Right kidney (tissue), 1 donor: ENCODE measurements at regions not wholly inside any gene's neighbourhood (a gene's known extent, or its start where the extent isn't known, plus 50 kb on each side); places are given as distances from the start of the nearest gene placed in this dataset.

Experiments
- DNase-seq: peaks from one replicate; pipeline ENCODE4 v3.0.0-alpha.2; 2016

DNA sequence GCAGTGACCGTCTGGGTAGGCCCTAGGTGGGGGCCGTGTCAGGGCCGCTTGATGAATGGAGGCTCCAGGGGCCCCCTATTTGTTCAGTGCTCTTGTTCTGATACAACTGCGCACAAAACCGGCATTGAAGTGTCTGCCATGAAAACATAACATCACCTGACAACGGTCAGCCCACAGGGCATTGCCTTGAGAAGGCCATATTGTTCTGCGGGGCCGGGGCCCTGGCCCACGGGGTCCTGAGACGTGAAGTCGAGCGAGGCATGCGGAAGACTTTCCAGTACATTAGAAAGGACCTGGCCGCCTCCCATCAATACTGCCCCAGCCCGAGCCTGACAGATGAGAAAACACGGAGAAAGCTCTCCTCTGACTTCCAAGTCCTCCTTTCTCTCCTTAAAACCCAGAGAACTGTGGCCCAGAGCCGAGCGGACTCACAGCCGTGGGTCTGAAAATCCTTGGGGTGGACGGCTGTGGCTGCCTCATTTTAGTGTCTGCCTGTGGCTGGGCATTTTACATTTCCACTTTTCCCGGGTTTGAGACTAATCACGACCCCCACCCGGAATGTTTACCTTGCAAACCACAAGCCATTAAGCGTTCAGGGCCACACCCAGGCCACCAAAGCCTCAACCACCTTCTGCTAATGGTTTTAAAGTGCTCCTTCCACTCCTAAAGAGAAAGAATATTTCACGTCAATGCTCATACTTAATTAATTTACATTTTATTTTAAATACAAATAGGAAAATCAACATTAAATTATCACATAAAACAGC lies 391.0 kb upstream of the IRX2 start:
- DNase-seq = no peak

DNA sequence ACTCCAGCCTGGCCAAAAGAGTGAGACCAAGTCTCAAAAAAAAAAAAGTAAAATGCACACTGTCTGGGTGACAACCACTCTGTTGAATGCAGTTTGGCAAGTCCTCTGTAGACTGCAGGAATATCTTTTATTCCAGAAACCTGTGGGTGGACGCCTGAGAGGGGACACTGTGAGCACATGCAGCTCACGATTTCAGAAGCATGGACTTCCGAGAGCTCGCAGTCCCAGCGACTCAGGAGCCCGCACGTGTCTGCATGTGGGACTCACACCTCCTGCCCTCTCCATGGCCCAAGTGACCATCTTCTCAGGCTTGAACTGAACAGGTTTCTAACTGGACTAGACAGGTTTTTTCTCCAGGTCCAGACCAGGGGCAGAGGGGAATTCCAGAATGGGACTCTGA lies 388.6 kb upstream of the IRX2 start:
- DNase-seq = no peak

DNA sequence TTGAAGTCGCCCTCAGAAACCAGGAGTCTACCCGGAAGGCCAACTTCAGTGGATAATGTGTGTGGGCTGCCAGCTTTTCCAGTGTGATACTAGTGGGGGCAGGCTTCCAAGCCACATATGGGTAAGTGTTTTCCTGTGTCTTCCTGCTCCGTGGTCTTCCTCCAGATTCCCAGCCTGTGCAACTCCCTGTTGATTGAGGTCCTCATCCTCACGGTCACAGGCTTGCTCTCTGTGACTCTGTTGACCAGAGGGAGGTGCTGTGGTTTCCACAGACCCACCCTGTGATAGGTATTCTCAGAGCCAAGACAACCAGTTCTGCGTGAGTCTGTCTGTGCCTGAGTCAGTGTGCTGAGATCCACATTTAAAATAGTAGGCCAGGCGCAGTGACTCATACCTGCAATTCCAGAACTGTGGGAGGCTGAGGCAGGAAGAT lies 388.0 kb upstream of the IRX2 start:
- DNase-seq = no peak

DNA sequence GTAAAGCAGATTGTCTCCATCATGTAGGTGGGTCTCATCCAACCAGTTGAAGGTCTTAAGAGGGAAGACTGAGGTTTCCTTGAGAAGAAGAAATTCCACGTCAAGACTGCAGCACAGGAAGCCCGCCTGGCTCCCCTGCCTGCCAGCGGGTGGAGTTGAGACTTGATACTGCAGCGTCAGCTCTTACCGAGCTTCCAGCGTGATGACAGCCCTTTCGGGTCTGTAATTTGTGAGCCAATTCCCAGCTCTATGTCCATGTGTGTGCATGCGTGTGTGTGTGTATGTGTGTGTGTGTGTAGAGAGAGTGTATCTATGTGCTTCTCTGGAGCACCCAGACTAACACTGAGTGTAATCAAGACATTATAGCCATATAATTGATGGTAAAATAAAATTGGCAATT lies 379.7 kb upstream of the IRX2 start:
- no peak for DNase-seq

DNA sequence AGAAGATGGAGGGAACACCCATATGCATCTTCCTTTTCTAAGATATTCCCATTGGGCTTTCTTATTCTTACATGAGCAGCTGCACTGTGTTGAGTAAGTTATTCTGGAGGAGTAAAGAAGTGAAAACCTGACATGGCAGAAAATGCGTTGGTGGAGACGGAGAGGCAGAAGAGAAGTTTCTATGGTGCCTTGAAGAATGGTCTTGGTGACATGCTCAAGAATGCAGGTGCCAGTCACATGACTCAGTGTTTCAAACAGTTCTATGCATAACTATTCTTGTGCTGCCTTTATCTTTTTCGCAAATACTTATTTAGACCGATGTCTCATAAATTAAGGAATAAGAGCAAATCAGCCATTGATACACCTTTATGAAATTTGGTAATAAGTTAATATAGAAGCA lies 377.8 kb upstream of the IRX2 start:
- no peak for DNase-seq

DNA sequence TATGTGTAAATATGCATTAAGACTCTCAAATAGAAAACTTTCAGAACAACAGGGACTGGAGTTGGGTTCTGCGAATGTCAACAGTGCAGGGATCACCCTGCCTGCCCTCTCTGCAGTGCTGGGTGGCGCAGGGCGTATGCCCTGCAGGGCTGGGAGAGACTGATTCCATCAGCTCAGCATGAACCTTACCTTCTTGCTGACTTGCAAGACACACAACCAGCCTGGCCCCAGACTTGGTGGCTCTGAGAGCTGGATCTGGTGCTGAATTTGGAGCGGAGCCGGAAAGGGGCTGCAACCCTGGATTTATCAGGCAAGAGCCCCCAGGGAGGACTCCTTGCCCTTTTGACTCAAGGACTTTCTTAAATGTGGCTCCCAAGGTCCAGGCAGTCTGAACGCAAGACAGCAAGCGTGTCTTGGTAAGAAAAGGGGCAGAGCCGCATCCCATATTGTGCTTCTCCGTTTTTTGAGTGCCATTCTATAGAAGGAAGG lies 376.0 kb upstream of the IRX2 start:
- DNase-seq = no peak

DNA sequence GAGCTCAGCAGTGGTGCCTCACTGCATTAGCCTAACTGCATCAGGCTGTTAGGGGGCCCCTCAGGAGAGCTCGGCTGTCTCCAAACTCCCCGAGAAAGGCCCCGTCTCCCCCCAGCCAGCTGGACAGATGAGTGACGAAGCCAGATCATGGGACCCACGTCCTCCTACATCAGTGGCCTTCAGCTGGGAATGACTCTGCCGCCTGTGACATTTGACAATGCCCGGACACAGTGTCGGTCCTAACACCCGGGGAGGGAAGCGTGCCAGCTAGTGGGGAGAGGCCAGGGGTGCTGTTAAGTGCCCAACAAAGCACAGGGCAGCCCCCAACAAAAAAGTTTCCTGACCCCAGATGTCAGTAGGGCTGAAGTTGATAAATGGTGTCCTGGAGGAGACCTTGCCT lies 375.2 kb upstream of the IRX2 start:
- no peak for DNase-seq

DNA sequence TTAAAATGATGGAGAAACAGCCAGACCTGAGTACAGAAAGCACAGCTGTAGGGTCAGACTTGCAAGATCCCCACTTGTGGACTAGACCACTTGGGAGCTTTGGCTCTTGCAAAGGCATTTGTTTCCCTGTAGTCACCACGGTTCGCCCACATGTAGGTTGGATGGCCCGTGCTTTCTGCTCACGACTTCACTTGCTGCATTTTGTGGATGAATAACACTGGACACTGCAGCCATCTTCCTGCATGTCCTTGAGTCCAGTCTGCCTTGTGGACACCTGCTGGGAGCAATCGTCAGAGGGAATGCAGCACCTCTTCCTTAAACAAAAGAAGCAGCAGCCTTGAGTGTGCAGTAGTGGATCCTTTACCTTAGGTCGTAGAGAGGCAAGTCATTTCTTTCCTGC lies 372.9 kb upstream of the IRX2 start:
- DNase-seq = no peak

DNA sequence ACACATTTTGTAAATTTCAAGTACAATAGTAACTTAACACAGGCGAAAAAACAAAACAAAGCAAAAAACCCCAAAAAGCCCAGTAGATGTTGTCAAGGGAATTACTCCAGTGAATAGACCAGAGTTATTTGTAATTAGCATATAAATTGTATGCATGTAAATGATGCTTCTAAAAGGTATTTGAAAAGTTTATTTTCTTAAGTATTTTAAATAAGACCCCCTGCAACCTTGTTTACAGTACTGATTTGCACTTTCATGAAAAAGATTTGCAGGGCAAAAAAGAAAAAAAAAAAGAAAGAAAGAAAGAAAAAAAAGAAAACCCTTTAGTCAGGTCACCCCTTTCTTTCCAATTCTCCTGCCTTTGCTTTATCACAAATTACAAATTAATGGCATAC lies 372.3 kb upstream of the IRX2 start:
- DNase-seq = no peak

DNA sequence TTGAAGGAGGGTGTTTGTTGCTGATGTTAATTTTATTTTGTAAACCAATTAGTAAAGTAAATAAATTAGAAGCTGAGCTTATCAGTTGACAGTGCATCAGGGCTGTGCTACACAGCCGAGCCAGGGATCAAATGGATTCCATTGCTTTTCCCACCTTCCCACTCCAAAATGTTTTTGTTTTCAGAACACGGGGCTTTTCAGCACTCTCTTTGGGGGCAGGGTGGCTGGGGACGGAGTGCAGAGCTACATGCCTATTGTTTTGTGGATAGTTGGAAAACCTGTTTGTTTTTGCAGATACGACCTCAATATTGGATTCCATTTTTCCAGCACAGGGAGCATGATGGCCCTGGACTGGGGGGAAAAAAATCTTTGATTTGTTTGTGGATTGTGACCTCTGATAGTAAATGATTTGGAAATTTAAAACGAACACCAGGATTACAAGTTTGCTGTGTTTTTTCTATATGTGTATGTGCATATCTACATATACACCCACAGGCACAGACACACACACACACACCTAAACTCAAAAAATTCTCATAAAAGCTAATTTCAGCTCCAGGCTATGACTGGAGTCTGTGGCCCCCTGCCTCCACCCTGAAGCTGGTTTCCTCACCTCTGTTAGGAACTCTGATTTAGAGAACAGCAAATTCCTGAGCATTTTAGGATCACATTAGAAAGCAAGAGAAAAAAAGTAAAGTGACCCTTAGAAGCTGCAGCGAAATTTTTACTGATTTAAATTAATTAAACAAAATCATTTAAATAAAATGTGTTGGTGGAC lies 371.7 kb upstream of the IRX2 start:
- DNase-seq = no peak

DNA sequence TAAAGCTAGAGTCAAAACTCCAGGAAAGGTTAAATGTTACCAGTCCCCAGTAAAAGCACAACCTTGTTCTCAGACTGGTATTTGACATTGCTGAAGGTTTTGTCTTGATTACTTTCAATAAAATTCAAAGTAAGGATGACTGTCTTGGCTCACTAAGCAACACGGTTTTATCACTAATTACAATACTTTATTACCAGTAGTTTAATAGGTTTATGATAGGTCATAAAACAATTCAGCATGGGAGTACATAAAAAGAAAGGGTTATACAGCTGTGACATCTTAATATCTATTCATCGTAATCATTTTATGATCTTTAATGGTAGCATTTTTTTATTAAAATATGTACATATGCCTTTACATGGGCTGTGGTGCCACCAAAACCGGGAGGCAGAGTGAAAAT lies 370.7 kb upstream of the IRX2 start:
- DNase-seq = no peak

DNA sequence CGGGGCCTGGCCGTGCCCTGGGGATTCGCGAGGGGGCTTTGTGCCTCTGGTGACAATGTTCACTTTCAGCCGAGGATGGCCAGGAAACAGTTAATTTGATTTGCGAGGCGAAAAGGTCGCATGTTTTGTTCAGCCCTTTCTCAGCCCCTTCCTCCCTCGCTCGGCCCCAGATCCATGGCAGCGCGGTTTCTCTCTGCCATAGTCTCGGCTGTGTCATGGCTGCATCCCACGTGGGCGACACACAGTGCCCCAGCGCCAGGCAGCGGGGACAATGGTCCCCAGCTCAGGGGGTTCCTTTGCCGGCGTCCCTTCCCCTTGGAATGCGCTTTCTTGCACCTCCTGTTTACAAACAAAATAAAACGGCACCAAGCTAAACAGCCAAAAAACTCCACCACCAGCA lies 370.3 kb upstream of the IRX2 start:
- no peak for DNase-seq

DNA sequence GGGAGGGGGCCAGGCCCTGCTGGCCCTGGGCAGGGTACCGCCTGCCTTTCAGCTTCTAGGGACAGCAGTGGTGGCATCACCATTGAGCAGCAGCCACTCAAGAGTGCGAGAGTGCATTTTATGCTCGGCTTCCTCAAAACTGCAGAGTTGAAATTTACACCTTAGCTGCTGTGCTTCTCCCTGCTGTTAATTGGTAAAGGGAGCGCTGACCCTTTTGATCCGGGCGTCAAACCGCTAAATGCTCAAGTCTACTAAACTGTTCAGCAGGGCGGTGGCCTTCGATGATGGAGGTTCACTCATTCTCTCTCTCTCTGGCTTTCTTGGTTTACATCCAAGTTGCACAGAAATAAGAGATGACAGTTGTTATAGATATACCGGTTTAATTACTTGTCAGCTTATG lies 368.6 kb upstream of the IRX2 start:
- DNase-seq = no peak

DNA sequence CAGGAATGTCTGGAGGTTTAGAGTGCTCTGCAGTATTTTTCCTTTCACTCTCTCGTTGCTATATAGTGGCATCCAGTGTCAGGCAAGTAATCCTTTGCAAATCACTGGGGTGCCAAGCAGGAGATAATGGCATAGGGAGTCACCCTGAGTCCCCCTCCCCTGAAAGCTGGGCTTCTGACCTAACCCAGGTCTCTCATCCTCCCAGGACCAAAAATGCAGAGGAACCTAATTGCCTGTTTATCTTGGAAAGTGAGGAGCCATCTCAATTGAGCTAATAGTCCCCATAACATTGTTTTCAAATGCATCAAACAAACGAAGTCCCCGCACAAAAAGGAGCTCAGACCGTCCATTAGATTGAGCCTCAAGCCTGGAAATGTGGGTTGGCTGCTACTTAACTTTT lies 368.0 kb upstream of the IRX2 start:
- DNase-seq = no peak

DNA sequence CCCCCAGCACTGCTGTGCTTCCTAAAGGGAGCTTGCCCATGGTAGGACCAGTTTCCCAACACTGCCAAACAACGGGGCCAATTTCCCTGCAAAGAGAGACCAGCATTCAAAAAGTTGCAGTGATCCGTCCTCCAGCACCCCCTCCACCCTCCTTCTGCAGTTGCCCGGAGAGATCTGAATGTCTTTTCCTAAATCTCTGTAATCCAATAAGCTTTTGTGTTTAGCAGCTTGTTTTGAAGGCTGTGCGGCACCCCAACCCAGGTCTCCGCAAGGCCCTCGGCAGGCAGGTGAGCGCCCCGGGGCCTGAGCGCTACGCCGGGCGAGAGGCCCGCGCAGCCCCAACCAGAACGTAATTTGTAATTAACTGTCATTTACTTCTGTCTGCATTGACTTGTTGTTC lies 366.9 kb upstream of the IRX2 start:
- DNase-seq = no peak

DNA sequence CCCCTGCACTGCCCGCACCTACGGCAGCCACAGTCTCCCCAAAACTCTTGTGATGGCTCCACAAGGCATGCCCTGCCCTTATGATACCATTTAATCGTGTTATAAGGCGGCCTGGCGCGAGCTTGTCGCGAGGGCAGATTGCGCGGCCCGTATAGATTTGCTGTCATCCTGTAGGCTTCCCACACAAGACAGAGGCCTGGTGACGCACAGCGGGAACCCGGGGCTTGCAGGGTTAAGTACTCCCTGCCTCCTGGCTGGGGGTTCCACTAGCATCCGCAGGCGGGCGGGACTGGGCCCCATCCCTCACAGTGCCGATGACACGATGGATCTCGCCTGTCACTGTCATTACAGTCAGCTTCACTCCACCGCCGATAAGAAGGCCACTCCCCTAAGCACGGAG lies 364.9 kb upstream of the IRX2 start:
- no peak for DNase-seq

DNA sequence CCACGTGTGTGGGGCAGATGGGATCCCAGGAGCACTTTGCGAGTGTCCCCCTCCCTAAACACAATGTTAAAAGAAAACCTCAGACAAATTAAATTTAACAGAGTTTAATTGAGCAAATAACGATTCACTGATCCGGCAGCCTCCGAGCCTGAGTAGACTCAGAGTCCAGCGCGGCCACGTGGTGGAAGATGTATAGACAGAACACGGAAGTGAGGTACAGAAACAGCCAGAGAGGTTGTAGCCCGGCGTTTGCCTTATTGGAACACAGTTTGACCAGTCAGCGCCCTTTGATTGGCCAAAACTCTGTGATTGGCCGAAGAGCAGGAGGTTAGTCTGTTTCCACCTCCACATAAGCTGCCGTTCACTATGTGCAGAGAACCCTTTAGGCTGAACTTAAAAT lies 363.0 kb upstream of the IRX2 start:
- no peak for DNase-seq

DNA sequence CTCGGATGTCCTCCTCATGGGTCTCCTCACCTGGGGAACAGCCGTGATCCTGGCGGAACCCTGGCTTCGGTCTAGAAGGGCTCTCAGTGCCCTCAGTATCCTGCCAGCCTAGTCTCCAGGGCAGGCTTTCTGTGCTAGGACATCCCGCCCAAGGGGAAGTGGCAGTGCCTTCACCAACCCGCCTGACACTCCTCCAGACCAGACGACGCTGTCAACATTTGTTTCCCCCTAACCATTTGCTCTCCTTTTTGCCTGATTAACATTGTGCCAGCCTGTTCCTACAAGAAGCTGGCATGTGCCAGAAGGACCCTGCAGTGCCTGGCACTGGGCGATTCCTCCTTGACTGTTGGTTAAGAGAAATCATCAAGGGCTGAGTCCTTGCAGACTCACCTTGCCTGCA lies 358.9 kb upstream of the IRX2 start:
- no peak for DNase-seq

DNA sequence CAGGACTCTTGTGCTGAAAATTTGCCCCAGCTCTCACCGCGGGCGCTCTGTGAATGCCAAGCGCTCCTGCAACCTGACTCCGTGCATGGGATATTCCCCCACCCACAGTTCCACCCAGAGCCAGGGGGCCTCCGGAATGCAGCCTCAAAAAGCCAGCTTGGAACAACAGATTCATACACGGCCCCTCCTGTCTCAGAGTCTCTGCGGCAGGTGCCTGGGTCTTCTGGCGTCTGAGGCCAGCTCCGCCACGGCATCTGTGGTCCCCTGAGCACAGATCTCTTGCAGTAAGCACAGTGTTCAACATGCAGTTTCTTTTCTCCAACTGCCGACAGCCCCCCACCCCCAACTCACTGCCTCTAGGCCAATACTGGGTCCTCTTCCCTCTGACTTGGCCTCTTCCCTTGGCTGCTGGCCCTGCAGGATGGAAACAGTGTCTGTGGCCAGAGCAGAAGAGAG lies 355.7 kb upstream of the IRX2 start:
- no peak for DNase-seq

DNA sequence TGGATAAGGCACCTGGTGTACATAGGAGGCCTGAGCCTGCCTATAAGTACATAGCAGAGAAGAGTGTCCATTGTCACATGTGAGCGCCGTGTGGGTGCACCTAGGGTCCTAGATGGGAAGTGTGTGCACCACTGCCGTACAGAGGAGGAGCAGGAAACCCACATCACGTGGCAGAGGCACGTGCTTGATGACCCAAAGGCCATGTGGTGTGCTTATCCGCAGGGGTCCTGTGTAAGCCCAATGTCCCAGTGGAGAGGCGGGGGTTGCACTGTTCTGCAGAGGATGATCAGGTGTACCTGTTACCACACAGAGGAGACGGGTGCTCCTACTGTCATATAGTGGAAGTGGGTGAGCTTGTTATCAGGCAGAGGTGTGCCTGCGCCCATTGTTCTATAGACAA lies 354.1 kb upstream of the IRX2 start:
- DNase-seq = no peak

DNA sequence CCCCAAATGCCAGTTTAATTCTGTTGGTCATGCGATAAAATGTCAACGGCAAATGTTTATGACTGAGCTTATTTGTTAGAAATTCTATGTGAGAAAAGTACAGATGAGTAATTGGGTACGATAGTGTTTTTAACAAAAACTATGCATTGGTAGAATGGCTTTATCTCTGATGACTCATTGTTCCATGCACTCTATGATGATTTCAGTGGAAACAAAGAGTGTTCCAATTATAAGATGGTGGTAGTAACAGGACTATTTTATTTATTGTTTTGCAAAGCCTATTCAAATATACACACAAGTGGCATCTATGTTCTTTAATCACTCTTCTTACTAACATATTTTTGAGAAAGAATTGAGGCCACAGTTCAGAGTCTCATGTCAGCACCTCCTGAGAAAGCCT lies 353.7 kb upstream of the IRX2 start:
- no peak for DNase-seq

DNA sequence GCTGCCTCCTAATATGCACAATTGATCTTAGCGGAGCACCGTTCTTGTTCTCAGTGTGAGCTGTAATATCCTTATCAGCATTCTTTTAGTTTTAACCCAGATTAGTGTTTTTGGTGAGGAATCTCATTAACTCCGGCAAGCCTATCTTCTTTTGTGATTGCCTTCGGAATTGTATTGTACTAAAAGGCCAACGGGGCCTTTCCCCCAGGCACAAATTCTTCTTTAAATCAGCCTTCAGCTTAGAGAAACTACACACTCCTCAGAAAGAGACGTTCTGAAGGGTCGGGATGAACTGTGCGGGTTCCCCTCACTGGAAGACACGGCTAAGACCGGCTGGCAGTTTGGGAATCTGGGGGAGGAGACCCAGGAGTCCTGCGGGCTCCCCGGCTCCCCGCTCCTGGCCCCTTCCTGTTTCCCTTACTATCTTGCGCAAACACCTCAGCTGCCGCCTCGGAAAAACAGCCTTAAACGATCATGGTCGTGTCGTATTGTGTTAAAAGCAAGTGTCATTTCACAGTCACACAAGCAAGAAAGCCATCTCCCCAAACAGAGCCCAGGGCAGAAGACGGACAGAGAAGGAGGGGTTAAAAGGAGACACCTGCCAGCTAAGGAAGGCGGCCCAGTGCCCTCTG lies 353.1 kb upstream of the IRX2 start:
- no peak for DNase-seq

DNA sequence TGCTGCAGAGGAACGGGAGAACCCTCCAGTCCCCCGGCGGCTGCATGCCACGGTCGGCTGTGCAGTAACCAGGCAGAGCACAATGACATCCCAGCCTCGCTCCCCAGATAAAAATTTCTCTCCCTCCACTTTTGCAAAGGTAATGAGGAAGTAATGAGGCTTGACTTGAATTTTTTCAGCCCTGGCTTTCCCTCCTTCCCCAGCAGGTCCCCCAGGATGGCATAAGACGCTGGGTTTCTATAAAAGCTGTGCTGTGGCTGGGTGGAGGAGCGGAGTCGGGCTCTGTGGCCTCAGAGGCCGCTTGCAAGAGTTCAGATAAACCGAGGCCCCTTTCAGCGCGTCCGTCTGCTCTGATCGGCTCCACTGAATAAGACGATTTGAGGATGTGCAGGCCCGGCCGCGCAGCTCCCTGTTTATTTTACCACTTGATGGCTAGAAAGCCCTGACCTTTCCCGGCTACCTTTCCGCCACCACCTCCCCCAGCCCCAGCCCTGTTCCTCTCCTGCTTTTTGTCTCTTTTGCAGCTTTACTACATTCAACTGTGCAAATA lies 351.9 kb upstream of the IRX2 start:
- peak; percentile 58 for DNase-seq
